Endothelial cell of umbilical vein (primary cell): ENCODE measurements at regions not wholly inside any gene's neighbourhood (a gene's known extent, or its start where the extent isn't known, plus 50 kb on each side); places are given as distances from the start of the nearest gene placed in this dataset.

Experiments used
- CTCF ChIP-seq, 2 donors: IDR thresholded peaks; 1 replicate in 1 of 2; 2 replicates in 1 of 2; pipeline ENCODE4 v1.5.1; 2011; ENCODE audit warnings: low read length in 2 of 2, mild to moderate bottlenecking in 2 of 2, moderate library complexity in 2 of 2, control low read depth in 1 of 2, inconsistent platforms in 1 of 2, low read depth in 1 of 2; ENCODE audit not compliant: insufficient read depth in 1 of 2; ENCODE audit errors: extremely low read depth in 1 of 2
- MAX ChIP-seq: IDR thresholded peaks from 2 replicates; pipeline ENCODE4 v1.6.1; 2011; ENCODE audit not compliant: insufficient read depth, insufficient read length
- POLR2A ChIP-seq: IDR thresholded peaks from 2 replicates; pipeline ENCODE4 v1.6.1; 2012; ENCODE audit warnings: low read depth, mild to moderate bottlenecking, control low read depth, low read length

GRCh38 chr21:41573902-41574690 lies 66.1 kb upstream of the TMPRSS2 start:
- no peak for TF ChIP-seq CTCF (IDR thresholded peaks at IDR 0.05; ENCODE audit: extremely low read depth in 1 of 2, insufficient read depth in 1 of 2, low read depth in 1 of 2, low read length in 2 of 2)
- no peak for TF ChIP-seq MAX
- no peak for TF ChIP-seq POLR2A
